GM10266 (cell line): ENCODE measurements at regions not wholly inside any gene's neighbourhood (a gene's known extent, or its start where the extent isn't known, plus 50 kb on each side); places are given as distances from the start of the nearest gene placed in this dataset.

Source experiments
- DNase-seq: peaks from one replicate; pipeline ENCODE4 v3.0.0; 2012; ENCODE audit errors: extremely low spot score
- CTCF ChIP-seq: IDR thresholded peaks from 2 replicates; pipeline ENCODE4 v1.5.1; 2012; ENCODE audit warnings: mild to moderate bottlenecking, low read depth; ENCODE audit not compliant: control insufficient read depth, insufficient read depth; ENCODE audit errors: missing control alignments

DNA sequence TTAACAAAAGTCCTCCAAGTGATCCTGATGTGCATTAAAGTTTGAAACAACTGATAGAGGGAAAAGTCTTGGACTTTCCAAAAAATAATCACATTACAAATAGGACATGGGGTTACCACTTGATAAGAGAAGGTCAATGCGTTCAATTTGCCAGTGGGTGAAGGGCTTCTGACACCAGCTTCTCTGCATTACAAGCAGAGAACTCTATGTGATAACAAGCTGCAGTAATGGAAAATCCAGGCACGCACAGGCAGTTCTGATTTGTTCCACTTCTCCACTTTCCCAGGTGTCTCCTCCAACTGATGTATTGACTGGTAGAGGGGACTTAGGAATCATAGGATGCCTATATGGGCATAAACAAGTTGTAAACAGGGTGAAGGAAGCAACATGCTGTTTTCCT lies 234.0 kb upstream of the MGAT5 start:
- TF ChIP-seq CTCF, result no peak
- DNase-seq, result no peak

DNA sequence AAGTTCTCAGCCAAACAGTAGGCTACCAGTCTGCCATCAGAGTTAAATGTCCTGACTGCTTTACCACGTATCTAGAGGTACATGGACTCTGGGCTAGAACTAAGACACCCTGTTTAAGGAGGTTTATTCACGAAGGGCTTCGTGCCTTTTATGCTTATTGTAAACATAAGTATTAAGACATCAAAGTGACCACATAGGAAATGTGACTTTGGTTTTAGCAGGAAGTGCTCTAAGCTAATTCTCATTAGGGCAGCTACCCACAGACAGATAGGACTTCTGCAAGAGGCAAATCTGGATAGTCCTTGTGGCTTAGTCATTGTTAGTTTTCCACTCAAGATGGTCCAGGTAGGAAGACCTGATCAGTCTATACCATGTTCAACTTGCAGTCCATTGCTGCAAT lies 233.3 kb upstream of the MGAT5 start:
- no peak for TF ChIP-seq CTCF
- no peak for DNase-seq

GRCh38 chr2:134021830-134022524 lies 231.9 kb upstream of the MGAT5 start:
- no peak for TF ChIP-seq CTCF
- peak; percentile 61 for DNase-seq

DNA sequence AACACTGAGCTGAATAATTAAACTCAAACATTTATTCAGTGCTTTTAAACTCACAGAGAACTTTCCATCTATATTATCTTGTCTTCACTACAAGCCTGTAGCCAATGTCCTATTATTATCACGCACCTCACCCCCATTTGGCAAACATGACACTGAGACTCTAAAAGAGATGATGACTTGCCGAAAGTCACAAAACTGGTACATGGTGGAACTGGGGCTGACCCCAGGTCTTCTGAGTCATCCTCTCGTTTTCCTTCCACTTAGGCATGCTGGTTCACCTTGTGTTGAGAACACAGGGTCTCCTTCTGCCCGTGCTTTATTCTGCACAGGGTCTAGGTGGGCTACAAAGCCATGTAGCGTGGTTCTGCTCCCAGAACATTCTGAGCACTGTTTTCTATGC lies 230.0 kb upstream of the MGAT5 start:
- no peak for TF ChIP-seq CTCF
- DNase-seq, result no peak

GRCh38 chr2:134027980-134028379 lies 225.9 kb upstream of the MGAT5 start:
- DNase-seq, result no peak

GRCh38 chr2:134029418-134029817 lies 224.5 kb upstream of the MGAT5 start:
- no peak for DNase-seq
- no peak for TF ChIP-seq CTCF

More at GRCh38 chr2:134027980-134028379, 225.9 kb upstream of the MGAT5 start:
- TF ChIP-seq CTCF, result no peak

DNA sequence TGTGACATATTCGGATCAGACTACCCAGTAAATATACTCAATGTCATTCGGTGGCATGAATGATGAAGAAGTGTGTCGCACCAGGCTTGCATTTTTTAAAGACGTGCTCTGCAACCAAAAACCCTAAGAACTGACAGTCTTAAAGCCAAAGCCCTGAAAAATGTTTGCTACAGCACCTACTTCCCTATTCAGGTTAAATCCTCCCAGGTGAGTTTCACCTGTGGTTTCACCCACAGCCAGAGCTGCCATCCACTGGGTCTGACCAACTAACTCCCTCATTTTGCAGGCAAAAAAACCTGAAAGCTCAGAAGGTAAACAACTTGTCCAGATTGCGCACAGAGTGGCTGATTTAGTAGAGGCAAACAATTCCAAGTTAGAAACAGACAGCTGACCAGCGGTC lies 222.3 kb upstream of the MGAT5 start:
- DNase-seq, result no peak
- TF ChIP-seq CTCF, result no peak
